BJ (cell line): ENCODE measurements at regions not wholly inside any gene's neighbourhood (a gene's known extent, or its start where the extent isn't known, plus 50 kb on each side); places are given as distances from the start of the nearest gene placed in this dataset.
"Not testable (repeated sequence)": the region's sequence is repeated elsewhere in the genome, so short reads cannot be mapped to it uniquely, and the experiment has no call there.

Experiments
- CTCF ChIA-PET: fragments of 350-600 bp; formaldehyde crosslinking; extraction: SDS; loops from one replicate; lab custom pipeline; 2021; ENCODE audit warnings: antibody characterized with exemption, inconsistent platforms; lab: Yijun Ruan, JAX
- POLR2A ChIA-PET: fragments of 300-600 bp; sonication (Branson Sonifier 250); formaldehyde crosslinking; extraction: SDS; loops from one replicate; lab custom pipeline; 2021; ENCODE audit warnings: antibody characterized with exemption; lab: Charles Lee
- DNase-seq: peaks from one replicate; pipeline ENCODE4 v3.0.0-alpha.2; 2011; ENCODE audit warnings: low read depth
- H3K27me3 ChIP-seq: 2 replicates; pipeline ENCODE4 v1.6.0; 2011; ENCODE audit warnings: low read length; ENCODE audit not compliant: control insufficient read depth, insufficient read depth
- H3K36me3 ChIP-seq: 2 replicates; pipeline ENCODE4 v1.5.1; 2011; ENCODE audit warnings: low read length; ENCODE audit not compliant: control insufficient read depth, insufficient read depth
- H3K4me3 ChIP-seq: 2 replicates; pipeline ENCODE4 v1.5.1; 2011; ENCODE audit warnings: low read depth, mild to moderate bottlenecking, control low read depth, low read length
- CTCF ChIP-seq: IDR thresholded peaks from 2 replicates; pipeline ENCODE4 v1.5.1; 2011; ENCODE audit warnings: low read depth, mild to moderate bottlenecking, control low read depth, inconsistent platforms, low read length, moderate library complexity; ENCODE audit not compliant: insufficient read depth

DNA sequence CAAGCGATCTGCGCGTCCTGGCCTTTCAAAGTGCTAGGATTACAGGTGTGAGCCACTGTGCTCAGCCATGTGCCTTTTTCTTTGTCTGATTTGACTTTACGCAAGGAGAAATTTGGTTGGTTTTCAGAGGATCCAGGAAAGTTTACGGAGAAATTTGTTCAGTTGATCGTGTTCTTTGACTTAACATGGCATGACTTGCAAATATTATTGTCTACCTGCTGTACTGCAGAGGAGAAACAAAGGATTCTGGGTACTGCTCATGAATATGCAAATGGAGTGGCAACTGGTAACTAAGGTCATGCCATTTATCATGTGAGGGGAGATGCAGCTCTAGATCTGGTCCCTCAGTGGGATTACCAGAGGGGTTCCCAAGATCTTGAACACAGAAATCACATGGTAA lies 68.8 kb upstream of the CHD6 start:
- Histone ChIP-seq H3K36me3 (no peaks in the 10 kb centered on the region), H3K27me3 (no peaks in the 10 kb centered on the region), H3K4me3 (no peak overlapping the region)
- no peak for DNase-seq
- TF ChIP-seq CTCF, result no peak
- ChIA-PET POLR2A (no interaction called here), CTCF (interaction anchor here (1.3 kb wide), 1 partner anchor 15 kb away, joined by 4 read pairs; no protein-coding TSS in a partner anchor)

GRCh38 chr20:41685145-41685544 lies 67.0 kb upstream of the CHD6 start:
- H3K4me3 ChIP-seq, H3K36me3 ChIP-seq, POLR2A ChIA-PET, DNase-seq, H3K27me3 ChIP-seq, CTCF ChIA-PET: not testable (repeated sequence)

- no peak overlapping the region for H3K4me3 ChIP-seq
- ChIA-PET POLR2A (no interaction called here), CTCF (no interaction called here)
- H3K36me3 ChIP-seq, result no peaks in the 10 kb centered on the region
- no peak for TF ChIP-seq CTCF
- no peak for DNase-seq
- H3K27me3 ChIP-seq, result peaks cover 7% of the 10 kb centered on the region; the same call in 1 of the 2 replicates
These were observed 60.6 kb upstream of the CHD6 start for GRCh38 chr20:41678799-41679198.

- ChIA-PET POLR2A (no interaction called here), CTCF (interaction anchor here (0.7 to 1.0 kb wide), 2 partner anchors 13 to 131 kb away, joined by 4 read pairs; no protein-coding TSS in a partner anchor)
- Histone ChIP-seq H3K4me3 (no peak overlapping the region), H3K36me3 (no peaks in the 10 kb centered on the region), H3K27me3 (peaks cover 21% of the 10 kb centered on the region)
- no peak for TF ChIP-seq CTCF
- no peak for DNase-seq
These were observed 54.1 kb upstream of the CHD6 start for GRCh38 chr20:41672282-41672681.

DNA sequence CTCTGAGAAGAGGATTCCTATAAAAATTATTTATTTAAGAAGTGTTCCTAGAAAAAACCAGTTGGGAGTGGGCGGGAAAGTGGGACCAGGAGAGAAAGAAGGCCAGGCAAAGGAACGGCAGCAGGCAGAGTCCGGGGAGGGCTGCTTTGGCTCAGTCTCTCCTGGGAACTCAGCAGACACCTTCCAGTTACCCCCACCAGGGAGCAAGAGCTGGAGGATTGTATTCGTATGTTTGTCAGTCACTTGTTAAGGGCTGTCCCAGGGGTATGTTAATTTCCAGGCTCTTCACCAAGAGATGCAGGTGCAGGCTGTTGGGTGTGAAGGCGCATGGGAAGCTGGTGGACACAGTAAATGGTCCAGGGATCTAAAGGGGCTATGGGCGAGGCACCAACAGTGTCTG lies 53.0 kb upstream of the CHD6 start:
- ChIA-PET CTCF (no interaction called here), POLR2A (no interaction called here)
- Histone ChIP-seq H3K36me3 (no peaks in the 10 kb centered on the region), H3K27me3 (peaks cover 21% of the 10 kb centered on the region), H3K4me3 (no peak overlapping the region)
- no peak for DNase-seq
- no peak for TF ChIP-seq CTCF

DNA sequence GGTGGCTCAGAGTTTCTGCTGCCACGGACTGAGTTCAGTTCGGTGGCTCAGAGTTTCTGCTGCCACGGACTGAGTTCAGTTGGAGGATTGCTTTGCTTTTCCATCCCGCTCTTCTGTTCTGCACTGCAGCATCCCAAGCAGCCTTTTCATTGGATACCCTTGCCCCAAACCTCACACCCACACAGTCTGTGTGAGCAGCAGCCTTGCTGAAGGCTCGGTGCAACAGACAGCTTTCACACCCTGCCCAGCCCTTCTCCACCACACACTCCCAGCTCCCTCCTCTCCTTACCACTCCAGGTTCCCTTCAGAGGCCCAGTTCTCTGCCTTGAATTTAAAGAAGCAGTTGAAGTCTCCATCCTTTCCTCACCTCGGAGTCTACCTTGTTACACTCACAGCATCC lies 52.5 kb upstream of the CHD6 start:
- peaks cover 19% of the 10 kb centered on the region for H3K27me3 ChIP-seq
- H3K4me3 ChIP-seq, result no peak overlapping the region
- POLR2A ChIA-PET, result no interaction called here
- CTCF ChIA-PET, result no interaction called here
- TF ChIP-seq CTCF, result no peak
- H3K36me3 ChIP-seq, result no peaks in the 10 kb centered on the region
- no peak for DNase-seq
